GM20000 (cell line): ENCODE measurements at regions not wholly inside any gene's neighbourhood (a gene's known extent, or its start where the extent isn't known, plus 50 kb on each side); places are given as distances from the start of the nearest gene placed in this dataset.
"Not testable (repeated sequence)": the region's sequence is repeated elsewhere in the genome, so short reads cannot be mapped to it uniquely, and the experiment has no call there.

Experiments
- DNase-seq: peaks from one replicate; pipeline ENCODE4 v3.0.0; 2012; ENCODE audit warnings: low spot score
- TF ChIP-seq, protein P1 (sequence below): IDR thresholded peaks from 2 replicates; pipeline ENCODE4 v1.5.1; 2012; ENCODE audit warnings: mild to moderate bottlenecking, control low read depth; ENCODE audit errors: extremely low read depth, missing control alignments

DNA sequence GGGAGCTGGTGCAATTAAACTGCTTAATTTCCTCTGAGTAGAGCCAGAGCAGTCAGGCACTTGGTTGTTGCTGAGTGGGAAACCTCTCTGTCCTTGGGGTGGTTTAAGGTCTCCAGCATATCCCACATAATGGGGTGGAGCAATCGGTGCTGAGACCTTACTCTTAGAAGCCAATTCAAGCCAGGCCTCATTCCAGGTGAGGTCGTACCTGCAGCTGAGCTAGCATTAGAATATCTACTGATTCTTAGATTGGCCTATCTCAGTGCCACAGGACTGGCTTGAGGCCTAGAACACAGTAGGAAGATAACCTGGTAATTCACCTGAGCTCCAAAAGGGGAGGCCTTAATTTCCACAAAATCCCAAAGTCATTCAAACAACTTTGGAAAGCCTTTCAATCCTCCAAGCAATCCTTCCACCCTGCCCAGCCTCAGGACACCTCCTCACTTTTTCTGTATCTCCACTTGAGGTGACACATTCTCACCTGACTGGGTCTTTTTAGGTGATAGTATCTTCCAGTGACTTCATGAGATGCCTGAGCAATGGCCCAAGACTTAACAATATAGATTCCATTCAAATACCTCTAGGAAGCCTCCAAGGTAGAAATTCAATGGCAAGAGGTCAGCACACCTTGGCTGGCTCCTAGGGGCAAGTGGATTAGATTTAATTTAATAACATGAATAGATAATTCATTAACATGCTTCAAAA is 91.0 kb downstream of the FEM1C start:
- TF ChIP-seq, protein P1, sequence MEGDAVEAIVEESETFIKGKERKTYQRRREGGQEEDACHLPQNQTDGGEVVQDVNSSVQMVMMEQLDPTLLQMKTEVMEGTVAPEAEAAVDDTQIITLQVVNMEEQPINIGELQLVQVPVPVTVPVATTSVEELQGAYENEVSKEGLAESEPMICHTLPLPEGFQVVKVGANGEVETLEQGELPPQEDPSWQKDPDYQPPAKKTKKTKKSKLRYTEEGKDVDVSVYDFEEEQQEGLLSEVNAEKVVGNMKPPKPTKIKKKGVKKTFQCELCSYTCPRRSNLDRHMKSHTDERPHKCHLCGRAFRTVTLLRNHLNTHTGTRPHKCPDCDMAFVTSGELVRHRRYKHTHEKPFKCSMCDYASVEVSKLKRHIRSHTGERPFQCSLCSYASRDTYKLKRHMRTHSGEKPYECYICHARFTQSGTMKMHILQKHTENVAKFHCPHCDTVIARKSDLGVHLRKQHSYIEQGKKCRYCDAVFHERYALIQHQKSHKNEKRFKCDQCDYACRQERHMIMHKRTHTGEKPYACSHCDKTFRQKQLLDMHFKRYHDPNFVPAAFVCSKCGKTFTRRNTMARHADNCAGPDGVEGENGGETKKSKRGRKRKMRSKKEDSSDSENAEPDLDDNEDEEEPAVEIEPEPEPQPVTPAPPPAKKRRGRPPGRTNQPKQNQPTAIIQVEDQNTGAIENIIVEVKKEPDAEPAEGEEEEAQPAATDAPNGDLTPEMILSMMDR = no peak
- DNase-seq = no peak

DNA sequence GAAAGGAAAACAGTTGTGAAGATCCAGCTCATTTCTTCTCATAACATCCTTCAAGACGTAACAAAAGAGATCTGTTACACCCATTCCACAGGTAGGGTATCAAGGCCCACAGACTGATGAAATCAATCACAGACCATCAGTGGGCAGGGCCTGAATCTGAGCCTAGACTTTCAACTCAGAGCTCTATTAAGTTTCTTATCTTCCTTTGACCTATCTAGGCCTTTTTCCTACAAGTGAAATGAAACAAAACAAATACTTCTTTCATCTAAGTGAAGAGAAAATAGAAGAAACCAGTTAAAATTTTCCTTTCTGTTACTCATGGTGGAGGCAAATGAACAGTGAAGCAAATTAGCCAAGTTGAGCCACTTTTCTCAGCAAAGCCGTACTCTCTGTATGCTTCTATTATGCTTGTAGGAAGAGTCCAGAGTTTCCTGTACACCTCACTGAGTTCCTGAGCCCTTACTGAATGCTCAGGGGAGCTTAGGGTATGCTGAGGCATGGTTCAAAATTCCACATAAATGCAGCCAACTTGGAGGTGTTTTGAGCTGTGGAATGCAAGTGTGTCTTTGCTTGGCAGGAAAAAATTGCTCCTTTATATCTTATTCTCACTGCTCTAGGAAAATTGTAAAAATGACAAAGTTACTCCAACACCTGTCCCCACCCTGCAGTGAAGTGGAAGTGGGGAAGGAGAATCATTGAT is 91.9 kb downstream of the FEM1C start:
- TF ChIP-seq, protein P1 = no peak
- DNase-seq = no peak

DNA sequence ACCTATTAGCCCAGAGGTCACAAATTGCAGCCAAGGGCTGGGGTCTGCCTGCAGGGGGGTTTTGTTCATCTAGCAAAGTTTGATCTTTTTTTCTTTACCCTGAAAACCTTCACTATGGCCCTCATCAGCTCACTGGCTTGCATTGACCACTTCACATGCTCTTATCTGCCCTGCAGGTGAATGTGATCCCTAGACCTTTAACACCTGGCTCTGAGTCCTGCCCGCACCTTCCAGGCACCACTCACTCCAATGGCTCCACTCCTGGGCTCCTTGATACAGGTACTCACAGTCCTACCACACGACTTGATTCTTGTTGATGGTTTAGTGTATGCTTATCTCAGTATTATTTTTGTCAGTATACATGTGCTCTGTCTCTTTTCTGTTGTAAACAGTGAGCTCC is 92.5 kb downstream of the FEM1C start:
- DNase-seq = no peak
- TF ChIP-seq, protein P1 = no peak

DNA sequence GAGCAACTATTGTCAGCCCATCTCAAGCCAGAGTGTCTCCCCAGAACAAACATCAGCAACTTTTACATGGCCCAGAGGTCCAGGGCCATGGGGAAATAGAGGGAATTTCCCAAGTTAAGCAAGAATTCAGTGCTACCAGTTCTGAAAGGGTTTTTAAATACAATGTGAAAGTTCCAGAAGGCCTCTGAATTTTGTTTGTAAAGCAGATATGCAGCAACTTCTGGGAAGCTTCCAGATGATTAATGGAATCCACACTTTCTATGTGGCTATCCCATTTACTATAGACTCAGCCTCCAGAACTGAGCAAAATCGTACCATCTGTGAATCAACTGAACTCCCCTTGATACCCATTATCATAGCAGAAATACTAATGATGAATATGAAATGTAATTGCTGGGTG is 93.8 kb downstream of the FEM1C start:
- DNase-seq = peak; percentile 18

DNA sequence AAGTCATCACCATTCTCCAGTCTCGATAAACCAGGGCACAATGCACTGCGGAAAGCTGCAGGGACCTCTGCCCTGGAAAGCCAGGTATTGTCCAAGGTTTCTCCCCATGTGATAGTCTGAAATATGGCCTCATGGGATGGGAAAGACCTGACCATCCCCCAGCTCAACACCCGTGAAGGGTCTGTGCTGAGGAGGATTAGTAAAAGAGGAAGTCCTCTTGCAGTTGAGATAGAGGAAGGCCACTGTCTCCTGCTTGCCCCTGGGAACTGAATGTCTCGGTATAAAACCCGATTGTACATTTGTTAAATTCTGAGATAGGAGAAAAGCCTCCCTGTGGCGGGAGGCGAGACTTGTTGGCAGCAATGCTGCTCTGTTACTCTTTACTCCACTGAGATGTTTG is 95.9 kb downstream of the FEM1C start:
- not testable (repeated sequence) for DNase-seq

More for the DNA sequence above, 93.8 kb downstream of the FEM1C start:
- TF ChIP-seq, protein P1 = no peak

DNA sequence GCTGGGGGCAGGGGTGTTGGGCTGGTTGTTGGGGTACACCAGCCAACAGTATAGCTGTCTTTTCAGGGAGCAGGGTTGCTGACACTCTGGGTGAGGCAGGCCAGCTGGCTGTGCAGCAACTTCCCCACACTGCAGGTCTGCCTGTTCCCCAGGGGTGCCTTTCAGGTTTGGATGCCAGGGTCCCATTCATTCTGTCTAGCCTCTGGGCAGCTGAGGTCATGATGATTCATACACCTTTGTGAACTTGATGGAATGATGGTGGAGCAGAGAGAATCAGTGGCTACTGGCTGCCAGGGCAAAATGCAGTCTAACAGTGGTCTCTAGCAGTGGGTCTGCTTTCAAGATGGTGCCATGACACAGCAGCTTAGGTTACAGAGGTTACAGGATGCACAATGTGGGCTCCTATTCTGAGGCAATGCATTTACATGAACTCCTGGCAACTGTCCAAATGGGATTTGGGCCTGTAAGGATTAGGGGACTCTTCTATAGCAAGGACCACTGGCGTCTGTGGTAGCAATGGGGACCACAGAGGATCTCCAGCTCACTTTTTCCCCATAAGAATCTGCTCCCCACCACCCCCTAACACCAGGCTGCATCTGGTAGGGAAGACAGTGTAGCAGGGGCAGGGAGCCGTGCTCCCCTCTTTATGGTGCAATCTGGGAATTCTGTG is 103.7 kb downstream of the FEM1C start:
- no peak for DNase-seq
- TF ChIP-seq, protein P1 = no peak

DNA sequence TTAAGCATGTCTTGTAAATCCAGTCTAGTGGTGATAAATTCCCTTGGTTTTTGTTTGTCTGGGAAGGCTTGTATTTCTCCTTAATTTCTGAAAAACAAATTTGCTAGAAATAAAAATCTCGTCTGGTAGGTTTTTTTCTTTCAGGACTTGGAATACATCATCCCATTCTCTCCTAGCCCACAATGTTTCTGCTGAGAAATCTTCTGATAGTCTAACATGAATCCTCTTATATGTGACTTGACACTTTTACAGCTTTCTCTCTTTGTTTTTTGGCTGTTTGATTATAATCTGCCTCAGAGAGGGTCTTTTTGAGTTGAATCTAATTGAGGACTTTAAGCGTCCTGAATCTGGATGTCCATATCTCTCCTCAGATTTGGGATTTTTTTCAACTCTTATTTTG is 104.9 kb downstream of the FEM1C start:
- TF ChIP-seq, protein P1 = no peak
- DNase-seq = no peak
